CD4-positive, alpha-beta memory T cell (primary cell): ENCODE measurements at regions not wholly inside any gene's neighbourhood (a gene's known extent, or its start where the extent isn't known, plus 50 kb on each side); places are given as distances from the start of the nearest gene placed in this dataset.
"Not testable (repeated sequence)": the region's sequence is repeated elsewhere in the genome, so short reads cannot be mapped to it uniquely, and the experiment has no call there.

Experiments
- CTCF ChIA-PET: fragments of 350-600 bp; sonication (Branson Sonifier 250); formaldehyde crosslinking; loops from one replicate; lab custom pipeline; 2021; ENCODE audit warnings: inconsistent platforms; ENCODE audit not compliant: partially characterized antibody; lab: Charles Lee
- POLR2A ChIA-PET: fragments of 350-600 bp; sonication (Branson Sonifier 250); formaldehyde crosslinking; loops from one replicate; lab custom pipeline; 2021; ENCODE audit not compliant: partially characterized antibody; lab: Charles Lee
- DNase-seq, 5 donors: peaks; one replicate each; pipeline versions ENCODE4 v3.0.0 to v3.0.0-alpha.2; 2020 to 2022; ENCODE audit warnings: mixed read lengths in 1 of 5
- H3K27ac ChIP-seq: one replicate; pipeline ENCODE4 v1.7.0; 2013; ENCODE audit warnings: low read depth, low read length
- H3K27me3 ChIP-seq: 2 replicates; pipeline ENCODE4 v1.7.0; 2013; ENCODE audit warnings: mild to moderate bottlenecking, low read length, moderate library complexity; ENCODE audit not compliant: insufficient read depth
- H3K36me3 ChIP-seq: 2 replicates; pipeline ENCODE4 v1.7.0; 2013; ENCODE audit warnings: mild to moderate bottlenecking, low read length, moderate library complexity; ENCODE audit not compliant: insufficient read depth
- H3K4me1 ChIP-seq: 2 replicates; pipeline ENCODE4 v1.7.0; 2013; ENCODE audit warnings: mild to moderate bottlenecking, low read length, moderate library complexity; ENCODE audit not compliant: insufficient read depth
- H3K4me3 ChIP-seq, 2 donors: one replicate each; pipeline ENCODE4 v1.7.0; 2013; ENCODE audit warnings: low read length in 2 of 2, mild to moderate bottlenecking in 1 of 2
- H3K9me3 ChIP-seq, 2 donors: one replicate each; pipeline ENCODE4 v1.7.0; 2013; ENCODE audit warnings: low read length in 2 of 2, control low read depth in 1 of 2; ENCODE audit not compliant: control insufficient read depth in 1 of 2
- H3K27ac Mint-ChIP-seq, 7 donors: one replicate each; pipeline ENCODE4 v1.8.0; 2020 to 2021; ENCODE audit warnings: mixed read lengths in 7 of 7, mild to moderate bottlenecking in 6 of 7, inconsistent platforms in 3 of 7, moderate library complexity in 3 of 7
- H3K27me3 Mint-ChIP-seq, 2 donors: one replicate each; pipeline ENCODE4 v1.8.0; 2020 to 2021; ENCODE audit warnings: mixed read lengths in 2 of 2
- H3K36me3 Mint-ChIP-seq, 2 donors: one replicate each; pipeline ENCODE4 v1.8.0; 2020 to 2021; ENCODE audit warnings: mixed read lengths in 2 of 2, inconsistent platforms in 1 of 2, mild to moderate bottlenecking in 1 of 2
- H3K4me1 Mint-ChIP-seq, 4 donors: one replicate each; pipeline ENCODE4 v1.8.0; 2020 to 2021; ENCODE audit warnings: mixed read lengths in 4 of 4, mild to moderate bottlenecking in 1 of 4
- H3K4me3 Mint-ChIP-seq, 8 donors: one replicate each; pipeline ENCODE4 v1.8.0; 2020 to 2021; ENCODE audit warnings: mixed read lengths in 8 of 8, mild to moderate bottlenecking in 7 of 8, moderate library complexity in 6 of 8, inconsistent platforms in 3 of 8
- H3K9me3 Mint-ChIP-seq, 8 donors: one replicate each; pipeline ENCODE4 v1.8.0; 2020 to 2021; ENCODE audit warnings: mixed read lengths in 8 of 8, mild to moderate bottlenecking in 5 of 8, inconsistent platforms in 3 of 8, moderate library complexity in 1 of 8
- intact Hi-C: fragments of 100-400 bp; cut with micrococcal nuclease; formaldehyde crosslinking; loops from one replicate; pipeline ENCODE4 v1.15.1; 2023

- H3K4me3 ChIP-seq, H3K27ac ChIP-seq, DNase-seq, H3K9me3 Mint-ChIP-seq, H3K4me3 Mint-ChIP-seq, H3K27me3 ChIP-seq, H3K9me3 ChIP-seq, CTCF ChIA-PET, intact Hi-C loops, H3K36me3 Mint-ChIP-seq, H3K36me3 ChIP-seq, H3K4me1 Mint-ChIP-seq, H3K4me1 ChIP-seq, H3K27ac Mint-ChIP-seq, H3K27me3 Mint-ChIP-seq, POLR2A ChIA-PET: not testable (repeated sequence)
Measured at GRCh38 chr16:16586969-16587368, 208.0 kb downstream of the NPIPA7 start.

DNA sequence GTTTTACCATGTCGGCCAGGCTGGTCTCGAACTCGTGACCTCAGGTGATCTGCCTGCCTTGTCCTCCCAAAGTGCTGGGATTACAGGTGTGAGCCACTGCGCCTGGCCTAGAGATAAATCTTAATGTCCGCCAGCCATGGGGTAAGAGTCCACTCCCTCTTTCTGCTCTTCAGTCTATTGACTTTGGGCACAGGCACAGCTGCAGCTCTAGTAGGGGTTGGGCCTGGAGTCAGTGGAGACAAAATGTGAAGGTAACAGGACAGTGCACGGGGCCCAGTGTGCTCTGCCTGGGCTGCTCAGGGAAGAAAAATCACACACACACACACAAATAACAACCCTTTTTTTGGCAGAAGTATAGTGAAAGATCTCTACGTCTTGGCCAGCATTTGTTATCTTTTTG, 209.5 kb downstream of the NPIPA7 start:
- POLR2A ChIA-PET, H3K9me3 ChIP-seq, intact Hi-C loops, DNase-seq, H3K27me3 ChIP-seq, CTCF ChIA-PET, H3K27ac ChIP-seq, H3K27me3 Mint-ChIP-seq, H3K4me1 Mint-ChIP-seq, H3K4me3 Mint-ChIP-seq, H3K36me3 Mint-ChIP-seq, H3K9me3 Mint-ChIP-seq, H3K27ac Mint-ChIP-seq, H3K4me1 ChIP-seq, H3K4me3 ChIP-seq, H3K36me3 ChIP-seq: not testable (repeated sequence)

GRCh38 chr16:16590654-16591318, 211.8 kb downstream of the NPIPA7 start:
- H3K27me3 ChIP-seq, CTCF ChIA-PET, intact Hi-C loops, DNase-seq, H3K36me3 Mint-ChIP-seq, H3K4me3 Mint-ChIP-seq, H3K9me3 ChIP-seq, H3K9me3 Mint-ChIP-seq, H3K4me1 Mint-ChIP-seq, H3K27ac ChIP-seq, H3K27ac Mint-ChIP-seq, H3K4me3 ChIP-seq, POLR2A ChIA-PET, H3K36me3 ChIP-seq, H3K4me1 ChIP-seq, H3K27me3 Mint-ChIP-seq: not testable (repeated sequence)

- H3K4me3 Mint-ChIP-seq, intact Hi-C loops, CTCF ChIA-PET, POLR2A ChIA-PET, H3K27ac Mint-ChIP-seq, H3K36me3 Mint-ChIP-seq, H3K27ac ChIP-seq, H3K4me3 ChIP-seq, H3K27me3 Mint-ChIP-seq, H3K9me3 Mint-ChIP-seq, H3K4me1 ChIP-seq, H3K9me3 ChIP-seq, H3K27me3 ChIP-seq, H3K36me3 ChIP-seq, H3K4me1 Mint-ChIP-seq: not testable (repeated sequence)
- DNase-seq: peak; percentile 30 to 47 (median 43)
Measured at GRCh38 chr16:16593156-16593863, 214.4 kb downstream of the NPIPA7 start.

GRCh38 chr16:16595029-16595718, 216.2 kb downstream of the NPIPA7 start:
- CTCF ChIA-PET, H3K27me3 Mint-ChIP-seq, H3K9me3 Mint-ChIP-seq: not testable (repeated sequence)

DNA sequence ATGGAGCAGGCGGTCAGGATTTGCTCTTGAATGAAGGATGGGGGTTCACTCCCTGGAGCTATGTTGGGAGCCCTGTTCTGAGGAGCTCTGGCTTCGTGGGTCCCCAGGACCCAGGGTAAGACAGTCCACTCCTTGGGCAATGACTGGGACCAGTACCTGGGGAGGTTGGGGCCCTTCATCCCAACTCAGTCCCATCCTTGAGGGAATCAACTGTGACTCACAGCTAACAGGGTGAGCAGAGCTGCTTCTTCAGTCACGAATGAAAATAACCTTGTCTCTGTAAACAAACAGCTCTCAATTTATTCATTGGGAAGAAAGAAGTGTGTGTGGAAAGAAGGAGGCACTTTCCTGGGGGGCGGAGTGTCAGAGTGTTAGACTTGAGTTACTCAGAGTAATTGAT, 222.3 kb downstream of the NPIPA7 start:
- intact Hi-C loops, CTCF ChIA-PET, H3K36me3 ChIP-seq, H3K4me1 Mint-ChIP-seq, H3K4me3 Mint-ChIP-seq, H3K9me3 ChIP-seq, H3K27me3 Mint-ChIP-seq, H3K27me3 ChIP-seq, DNase-seq, H3K27ac ChIP-seq, H3K4me1 ChIP-seq, H3K4me3 ChIP-seq, H3K9me3 Mint-ChIP-seq, H3K36me3 Mint-ChIP-seq, POLR2A ChIA-PET: not testable (repeated sequence)
- H3K27ac Mint-ChIP-seq: peak overlapping the region in 1 of 7 donors; percentile 1

More at GRCh38 chr16:16595029-16595718, 216.2 kb downstream of the NPIPA7 start:
- intact Hi-C loops, POLR2A ChIA-PET, H3K4me1 Mint-ChIP-seq, H3K4me3 Mint-ChIP-seq, DNase-seq, H3K36me3 Mint-ChIP-seq, H3K9me3 ChIP-seq, H3K36me3 ChIP-seq, H3K27me3 ChIP-seq, H3K4me3 ChIP-seq, H3K4me1 ChIP-seq, H3K27ac ChIP-seq, H3K27ac Mint-ChIP-seq: not testable (repeated sequence)

DNA sequence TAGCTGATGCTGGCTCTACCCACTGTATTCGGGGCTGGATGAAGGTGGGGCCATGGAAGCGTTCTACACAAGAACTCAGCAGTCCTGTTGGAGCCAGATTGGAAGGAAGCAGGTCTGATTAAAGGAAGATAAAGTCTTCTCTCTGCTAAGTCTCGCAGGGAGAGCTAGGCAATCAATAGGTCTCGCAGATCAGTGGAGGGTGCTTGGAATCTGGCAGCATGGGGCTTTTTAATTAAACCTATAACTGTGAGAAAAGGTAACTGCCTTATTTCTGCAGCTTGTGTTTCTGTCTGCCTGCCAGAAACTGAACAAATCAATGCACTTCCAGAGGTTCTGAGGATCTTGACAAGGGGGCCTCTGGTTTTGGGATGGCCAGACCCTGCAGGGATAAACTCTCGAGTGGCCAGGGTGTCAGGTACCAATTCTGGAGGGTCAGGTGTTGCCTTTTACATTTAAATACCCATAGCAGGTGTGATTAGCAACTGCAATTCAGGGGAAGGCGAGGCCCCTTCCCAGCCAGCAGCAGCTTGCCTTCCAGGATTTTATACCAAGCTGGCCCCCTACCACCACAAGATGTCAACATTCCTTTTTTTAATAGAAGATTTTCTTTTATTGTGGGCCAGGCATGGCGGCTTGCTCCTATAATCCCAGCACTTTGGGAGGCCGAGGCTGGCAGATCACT, 228.6 kb downstream of the NPIPA7 start:
- H3K9me3 Mint-ChIP-seq, H3K27me3 Mint-ChIP-seq, H3K27me3 ChIP-seq, H3K27ac Mint-ChIP-seq, H3K36me3 Mint-ChIP-seq, intact Hi-C loops, H3K4me3 ChIP-seq, H3K36me3 ChIP-seq, H3K4me1 Mint-ChIP-seq, POLR2A ChIA-PET, H3K4me3 Mint-ChIP-seq, H3K4me1 ChIP-seq, CTCF ChIA-PET, DNase-seq, H3K9me3 ChIP-seq, H3K27ac ChIP-seq: not testable (repeated sequence)
